Uterus (tissue), 2 donors: ENCODE measurements at regions not wholly inside any gene's neighbourhood (a gene's known extent, or its start where the extent isn't known, plus 50 kb on each side); places are given as distances from the start of the nearest gene placed in this dataset.

Experiments
- POLR2A ChIP-seq, 2 donors: fragments of 450-650 bp; IDR thresholded peaks; one replicate each; pipeline ENCODE4 v1.6.1; 2016; ENCODE audit warnings: antibody characterized with exemption in 2 of 2, mild to moderate bottlenecking in 1 of 2, moderate library complexity in 1 of 2
- TF ChIP-seq, protein P1 (sequence below), 4 experiments: fragments of 200-600 bp in 2 of 4; fragments of 450-650 bp in 2 of 4; sonication (generic) in 2 of 4; IDR thresholded peaks; one replicate each; pipeline ENCODE4 v1.5.1; 2016 to 2019; ENCODE audit warnings: antibody characterized with exemption in 4 of 4, mild to moderate bottlenecking in 2 of 4, moderate library complexity in 1 of 4

DNA sequence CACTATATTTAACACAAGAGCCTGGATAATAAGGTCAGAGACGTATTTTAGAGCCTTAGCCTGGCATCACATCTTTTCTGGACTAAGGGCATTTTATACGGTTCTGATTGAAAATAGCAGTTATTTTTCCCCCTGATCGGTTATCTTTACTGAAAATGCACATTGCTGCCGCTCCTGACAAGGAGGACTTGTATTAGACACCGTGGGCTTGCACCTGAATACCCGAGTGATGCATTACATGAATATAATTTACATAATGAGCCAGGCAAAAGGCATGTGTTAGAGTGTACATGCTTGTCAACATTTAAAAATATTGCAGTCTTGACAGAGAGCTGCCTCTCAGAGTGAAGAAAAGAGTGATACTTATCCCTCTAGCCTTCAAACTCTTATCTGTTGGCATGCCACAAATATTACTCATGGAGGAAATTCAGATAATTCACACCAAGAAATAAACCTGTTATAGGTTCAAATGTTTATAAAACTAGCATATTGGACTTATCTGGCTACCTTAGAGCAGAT lies 470.5 kb upstream of the ETAA1 start:
- TF ChIP-seq, protein P1, sequence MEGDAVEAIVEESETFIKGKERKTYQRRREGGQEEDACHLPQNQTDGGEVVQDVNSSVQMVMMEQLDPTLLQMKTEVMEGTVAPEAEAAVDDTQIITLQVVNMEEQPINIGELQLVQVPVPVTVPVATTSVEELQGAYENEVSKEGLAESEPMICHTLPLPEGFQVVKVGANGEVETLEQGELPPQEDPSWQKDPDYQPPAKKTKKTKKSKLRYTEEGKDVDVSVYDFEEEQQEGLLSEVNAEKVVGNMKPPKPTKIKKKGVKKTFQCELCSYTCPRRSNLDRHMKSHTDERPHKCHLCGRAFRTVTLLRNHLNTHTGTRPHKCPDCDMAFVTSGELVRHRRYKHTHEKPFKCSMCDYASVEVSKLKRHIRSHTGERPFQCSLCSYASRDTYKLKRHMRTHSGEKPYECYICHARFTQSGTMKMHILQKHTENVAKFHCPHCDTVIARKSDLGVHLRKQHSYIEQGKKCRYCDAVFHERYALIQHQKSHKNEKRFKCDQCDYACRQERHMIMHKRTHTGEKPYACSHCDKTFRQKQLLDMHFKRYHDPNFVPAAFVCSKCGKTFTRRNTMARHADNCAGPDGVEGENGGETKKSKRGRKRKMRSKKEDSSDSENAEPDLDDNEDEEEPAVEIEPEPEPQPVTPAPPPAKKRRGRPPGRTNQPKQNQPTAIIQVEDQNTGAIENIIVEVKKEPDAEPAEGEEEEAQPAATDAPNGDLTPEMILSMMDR (IDR thresholded peaks at IDR 0.05) = no peak
- no peak for TF ChIP-seq POLR2A (IDR thresholded peaks at IDR 0.05)
